ENCODE measurements at regions not wholly inside any gene's neighbourhood (a gene's known extent, or its start where the extent isn't known, plus 50 kb on each side); places are given as distances from the start of the nearest gene placed in this dataset.

GRCh38 chr7:26011039-26011696, 140.8 kb upstream of the NFE2L3 start:
- no peak for DNase-seq

DNA sequence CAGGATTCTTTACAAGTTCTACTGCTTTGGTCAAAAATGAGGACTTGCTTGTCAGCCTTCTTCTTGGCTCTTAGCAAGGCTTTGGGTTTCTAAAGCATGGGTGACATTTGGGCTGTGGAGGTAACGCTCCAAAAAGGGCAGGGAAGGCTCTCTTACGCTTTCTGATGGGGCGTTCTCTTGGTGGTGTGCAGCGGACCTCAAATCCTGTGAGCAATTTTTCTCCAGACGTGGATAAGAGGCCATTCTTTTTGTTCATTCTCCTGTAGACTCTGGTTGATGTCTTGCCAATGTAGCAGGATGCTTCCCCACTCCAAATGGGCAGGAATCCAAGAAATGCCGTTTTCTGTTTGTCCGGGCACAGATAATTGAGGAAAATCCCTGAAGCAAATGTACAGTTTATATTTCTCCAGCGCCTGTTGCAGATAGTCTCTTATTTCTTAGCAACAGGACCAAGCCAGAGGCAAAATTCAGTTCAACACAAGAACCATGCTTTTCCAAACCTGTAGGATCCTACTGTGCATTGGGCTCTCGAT, 138.4 kb upstream of the NFE2L3 start:
- no peak for DNase-seq

GRCh38 chr7:26022982-26023381, 129.0 kb upstream of the NFE2L3 start:
- DNase-seq, result no peak

- no peak for DNase-seq
These were observed 122.1 kb upstream of the NFE2L3 start for GRCh38 chr7:26029911-26030310.

DNA sequence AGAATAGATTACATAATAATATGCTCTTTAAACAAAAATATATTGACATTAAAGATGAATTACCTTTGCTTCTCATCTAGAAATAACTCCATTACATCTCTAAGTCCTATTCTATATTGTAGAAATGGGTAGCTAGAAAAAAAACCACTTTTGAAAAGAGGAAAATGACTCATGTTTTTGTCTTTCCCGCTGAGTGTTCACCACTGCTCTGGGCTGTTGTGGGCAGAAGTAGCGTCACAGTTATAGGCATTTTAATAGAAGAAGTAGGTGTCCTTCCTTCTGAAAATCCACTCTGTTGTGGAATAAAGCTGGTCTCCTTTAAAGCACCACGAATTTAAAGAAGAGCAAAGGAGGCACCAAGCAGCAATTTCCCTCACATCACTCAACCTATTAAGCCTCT, 117.6 kb upstream of the NFE2L3 start:
- no peak for DNase-seq

- DNase-seq, result no peak
These were observed 116.4 kb upstream of the NFE2L3 start for GRCh38 chr7:26035552-26035951.

- no peak for DNase-seq
These were observed 115.9 kb upstream of the NFE2L3 start for GRCh38 chr7:26036092-26036491.

DNA sequence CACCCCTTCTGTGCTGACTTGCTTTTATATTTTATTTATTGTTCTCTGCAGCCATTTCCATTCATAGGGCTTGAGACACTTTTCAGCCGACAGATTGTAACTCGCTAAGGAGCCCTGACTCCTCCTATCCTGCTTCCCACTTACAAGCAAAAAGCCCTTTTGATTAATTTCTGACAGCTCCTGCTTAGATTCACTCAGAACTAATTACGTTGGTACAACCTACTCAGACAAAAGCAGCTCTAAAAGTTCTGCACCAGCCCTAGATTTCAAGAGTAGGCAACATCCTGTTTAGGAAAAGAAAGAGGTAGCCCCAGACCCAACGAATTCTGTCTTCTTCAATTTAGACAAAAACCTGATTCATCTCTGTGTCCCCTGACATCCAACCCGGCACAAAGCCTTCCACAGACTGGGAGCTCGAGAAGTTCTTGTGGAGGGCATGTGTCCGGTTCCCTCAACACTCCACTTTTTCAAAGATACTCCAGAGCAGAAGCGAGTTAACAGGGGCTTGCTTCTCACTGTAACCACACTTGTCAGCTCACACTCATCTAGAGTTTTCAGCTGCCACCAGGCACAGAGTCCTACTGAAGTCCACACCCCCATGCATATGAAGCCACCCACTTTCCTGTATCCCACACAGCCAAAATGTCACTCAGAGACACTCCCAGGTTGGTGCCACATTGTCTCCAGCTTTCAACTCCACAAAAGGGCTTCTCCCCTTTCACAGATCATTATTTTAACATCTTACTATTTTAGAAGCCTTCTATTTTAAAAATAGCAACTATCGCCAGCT, 113.6 kb upstream of the NFE2L3 start:
- no peak for DNase-seq

DNA sequence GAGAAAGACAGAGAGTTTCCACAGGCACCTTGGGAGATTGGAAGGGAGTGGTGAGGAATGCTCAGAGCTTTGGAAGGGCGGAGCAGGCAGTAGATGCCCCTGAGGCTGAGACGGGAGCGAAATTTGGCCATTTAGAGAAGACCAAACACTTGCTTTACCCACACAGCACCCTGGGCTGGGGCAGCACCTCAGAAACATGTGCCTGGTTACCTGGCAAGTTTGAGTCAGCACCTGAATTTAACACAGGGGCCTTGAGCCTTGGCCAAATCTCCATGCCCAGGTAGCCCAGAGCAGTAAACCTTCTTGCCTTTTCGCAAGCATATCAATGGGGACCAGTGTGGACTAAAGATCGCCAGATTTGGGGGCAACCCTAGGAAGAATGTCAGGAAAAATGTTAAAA, 111.9 kb upstream of the NFE2L3 start:
- DNase-seq, result no peak

GRCh38 chr7:26042237-26042636, 109.8 kb upstream of the NFE2L3 start:
- DNase-seq, result no peak

GRCh38 chr7:26043801-26044200, 108.2 kb upstream of the NFE2L3 start:
- no peak for DNase-seq

DNA sequence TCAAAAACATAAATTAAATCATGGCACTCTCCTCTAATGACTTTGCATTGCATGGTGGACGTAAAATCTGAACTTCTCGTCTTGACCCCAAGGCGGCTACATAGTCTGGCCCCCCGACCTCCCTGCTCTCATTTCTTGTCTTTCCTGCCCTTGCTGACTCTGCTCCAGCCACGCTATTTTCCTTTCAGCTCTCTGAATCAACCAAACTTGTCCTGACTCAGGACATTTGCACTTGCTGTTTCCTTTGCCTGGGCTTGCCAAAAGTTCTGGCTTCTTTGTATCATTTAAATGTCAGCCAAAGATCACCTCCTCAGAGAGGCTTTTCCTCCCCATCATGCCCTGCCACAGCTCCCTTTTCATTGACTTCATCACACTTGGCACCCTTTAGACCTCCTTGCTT, 107.7 kb upstream of the NFE2L3 start:
- DNase-seq, result no peak

DNA sequence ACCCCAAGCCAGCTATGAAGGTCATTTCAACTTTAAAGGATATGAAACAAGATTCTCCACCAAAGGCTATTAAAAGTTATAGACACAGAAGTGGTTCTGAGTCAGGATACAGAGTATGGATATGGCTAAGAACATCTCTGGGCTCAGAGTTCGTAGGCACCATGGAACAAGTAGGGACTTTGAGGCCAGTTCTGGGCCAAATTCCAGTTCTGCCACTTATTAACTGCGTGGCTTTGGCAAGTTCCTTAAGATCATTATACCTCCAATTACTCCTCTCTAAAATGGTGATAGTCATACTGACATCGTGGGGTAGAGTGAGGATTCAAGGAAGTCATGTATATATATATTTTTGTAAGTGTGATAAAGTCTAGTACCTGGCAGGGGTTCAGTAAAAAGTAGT, 105.8 kb upstream of the NFE2L3 start:
- DNase-seq, result no peak

DNA sequence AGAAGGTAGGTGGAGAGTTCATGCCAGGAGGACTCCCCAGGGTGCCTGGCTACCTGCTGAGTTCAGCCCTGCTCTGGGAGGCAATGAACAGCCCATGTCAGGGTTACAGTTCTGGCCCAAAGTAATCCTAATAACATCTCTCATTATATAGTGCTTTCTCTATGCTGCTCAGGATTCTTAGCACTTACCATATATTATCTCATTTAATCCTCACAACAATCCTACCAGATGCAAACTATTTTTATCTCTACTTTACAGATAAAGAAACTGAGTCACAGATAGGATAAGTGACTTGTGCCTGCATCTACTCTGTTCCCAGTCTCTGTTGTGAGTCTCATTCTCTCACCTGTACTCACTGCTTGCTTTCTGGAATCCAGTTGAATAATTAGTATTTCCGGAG, 105.1 kb upstream of the NFE2L3 start:
- no peak for DNase-seq

DNA sequence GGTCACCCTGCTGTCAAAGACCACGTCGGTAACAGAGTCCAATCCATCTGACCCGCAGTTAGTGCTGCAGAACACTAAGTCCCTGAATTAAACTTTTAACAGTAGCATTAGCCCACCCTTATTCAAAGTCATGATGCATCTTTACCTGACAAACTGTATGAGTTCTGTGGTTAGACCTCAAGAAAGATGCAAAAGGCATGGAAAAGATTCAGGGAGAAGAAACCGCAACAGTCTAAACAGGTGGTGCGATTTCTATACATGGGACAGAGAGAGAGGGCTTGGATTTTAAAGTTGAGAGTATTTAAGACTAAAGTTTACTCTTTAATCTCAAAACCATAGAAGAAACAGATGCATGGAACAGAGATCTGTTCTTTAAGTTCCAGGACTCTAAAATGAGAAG, 103.3 kb upstream of the NFE2L3 start:
- DNase-seq, result no peak

DNA sequence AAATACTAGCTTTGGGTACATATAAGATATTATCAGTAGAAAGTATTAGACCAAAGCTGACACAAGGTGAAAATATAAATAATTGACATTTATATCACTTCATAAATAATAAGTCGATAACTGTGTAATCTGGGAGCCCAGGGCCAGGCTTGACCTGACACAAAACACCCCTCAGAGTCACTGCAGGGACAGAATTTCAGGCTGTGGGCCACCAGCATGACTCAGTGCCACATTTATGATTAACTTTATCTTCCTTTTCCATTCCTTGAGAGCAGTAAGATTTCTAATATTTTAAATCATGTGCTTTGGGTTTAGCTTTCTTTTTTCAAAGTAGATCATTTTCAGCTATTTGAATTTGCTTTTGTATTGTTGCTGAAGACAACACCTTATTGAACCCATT, 102.9 kb upstream of the NFE2L3 start:
- no peak for DNase-seq

- DNase-seq, result no peak
These were observed 101.0 kb upstream of the NFE2L3 start for GRCh38 chr7:26051021-26051420.

- DNase-seq, result no peak
These were observed 99.3 kb upstream of the NFE2L3 start for GRCh38 chr7:26052706-26053105.

- DNase-seq, result no peak
These were observed 97.6 kb upstream of the NFE2L3 start for GRCh38 chr7:26054386-26054785.

DNA sequence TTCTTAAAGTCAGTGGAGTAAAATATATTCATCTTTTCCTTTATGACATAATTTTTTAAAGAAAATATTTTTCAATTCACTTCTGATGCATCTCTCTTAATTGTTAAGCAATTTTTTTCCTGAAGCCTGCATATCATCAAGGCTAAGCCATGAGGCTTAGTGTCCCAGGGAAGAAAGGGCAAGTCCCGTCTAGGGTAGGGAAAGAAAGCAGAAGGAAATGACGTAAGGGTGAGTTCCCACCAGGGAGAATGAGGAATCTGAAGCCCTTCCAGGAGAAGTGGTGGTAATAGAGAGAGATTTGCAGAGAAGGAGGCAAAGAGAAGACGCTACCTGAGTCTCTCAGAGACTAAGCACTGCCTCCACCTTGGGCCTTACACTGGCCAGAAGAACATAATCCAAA, 96.8 kb upstream of the NFE2L3 start:
- DNase-seq, result no peak

- DNase-seq, result no peak
These were observed 91.0 kb upstream of the NFE2L3 start for GRCh38 chr7:26060733-26061677.

DNA sequence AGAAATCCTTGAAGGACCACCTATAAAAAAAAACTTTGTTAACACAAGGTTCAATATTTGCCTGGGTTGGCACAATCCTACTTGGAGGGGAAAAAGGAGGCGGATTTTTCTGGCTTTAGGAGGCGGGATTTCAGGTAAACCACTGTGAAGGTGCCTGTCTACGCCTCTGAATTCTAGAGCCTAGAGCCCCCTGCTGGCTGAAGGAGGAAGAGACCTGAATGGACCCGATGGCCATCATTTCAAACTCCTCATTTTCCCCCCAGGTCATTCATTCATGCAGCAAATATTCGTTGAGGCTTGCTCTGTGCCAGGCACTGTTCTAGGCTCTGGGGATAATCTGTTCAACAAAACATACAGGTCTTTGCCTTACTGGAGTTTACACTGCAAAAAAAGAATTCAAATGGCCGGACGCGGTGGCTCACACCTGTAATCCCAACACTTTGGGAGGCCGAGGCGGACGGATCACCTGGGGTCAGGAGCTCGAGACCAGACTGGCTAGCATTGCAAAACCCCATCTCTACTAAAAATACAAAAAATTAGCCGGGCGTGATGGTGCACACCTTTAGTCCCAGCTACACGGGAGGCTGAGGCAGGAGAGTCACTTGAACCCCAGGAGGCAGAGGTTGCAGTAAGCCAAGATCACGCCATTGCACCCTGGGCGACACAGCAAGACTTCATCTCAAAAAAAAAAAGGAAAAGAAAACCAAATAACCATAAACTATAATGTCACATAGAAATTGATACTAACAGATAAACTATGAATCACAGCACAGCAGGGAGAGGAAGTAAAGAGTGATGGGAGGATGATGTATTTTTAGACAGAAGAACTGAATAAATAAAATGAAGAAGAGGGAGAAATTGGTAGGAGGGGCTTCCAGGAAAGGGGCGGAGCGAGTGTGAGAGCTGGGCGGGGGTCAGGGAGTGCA, 90.1 kb upstream of the NFE2L3 start:
- peak; percentile 60 for DNase-seq

All from central memory CD4-positive, alpha-beta T cell (primary cell).